Mesothelial cell of epicardium (in vitro differentiated cells): ENCODE measurements at regions not wholly inside any gene's neighbourhood (a gene's known extent, or its start where the extent isn't known, plus 50 kb on each side); places are given as distances from the start of the nearest gene placed in this dataset.
"Not testable (repeated sequence)": the region's sequence is repeated elsewhere in the genome, so short reads cannot be mapped to it uniquely, and the experiment has no call there.

Experiments
- DNase-seq, 2 experiments: peaks; one replicate each; pipeline ENCODE4 v3.0.0; 2021; ENCODE audit warnings: low spot score in 2 of 2; ENCODE audit not compliant: unreplicated experiment in 2 of 2
- H3K27ac Mint-ChIP-seq: 2 replicates; pipeline ENCODE4 v1.8.0; 2021; ENCODE audit warnings: mixed read lengths
- H3K27me3 Mint-ChIP-seq: 2 replicates; pipeline ENCODE4 v1.8.0; 2021; ENCODE audit warnings: low read depth, mixed read lengths
- H3K36me3 Mint-ChIP-seq: 2 replicates; pipeline ENCODE4 v1.8.0; 2021; ENCODE audit warnings: mixed read lengths
- H3K4me1 Mint-ChIP-seq: 2 replicates; pipeline ENCODE4 v1.8.0; 2021; ENCODE audit warnings: mixed read lengths
- H3K4me3 Mint-ChIP-seq: 2 replicates; pipeline ENCODE4 v1.8.0; 2021; ENCODE audit warnings: mild to moderate bottlenecking, moderate library complexity, mixed read lengths
- H3K9me3 Mint-ChIP-seq: 2 replicates; pipeline ENCODE4 v1.8.0; 2021; ENCODE audit warnings: mixed read lengths
- CTCF ChIP-seq: fragments of 200-600 bp; sonication (generic); IDR thresholded peaks from one replicate; pipeline ENCODE4 v1.5.0; 2021; ENCODE audit warnings: antibody characterized with exemption; ENCODE audit not compliant: unreplicated experiment

DNA sequence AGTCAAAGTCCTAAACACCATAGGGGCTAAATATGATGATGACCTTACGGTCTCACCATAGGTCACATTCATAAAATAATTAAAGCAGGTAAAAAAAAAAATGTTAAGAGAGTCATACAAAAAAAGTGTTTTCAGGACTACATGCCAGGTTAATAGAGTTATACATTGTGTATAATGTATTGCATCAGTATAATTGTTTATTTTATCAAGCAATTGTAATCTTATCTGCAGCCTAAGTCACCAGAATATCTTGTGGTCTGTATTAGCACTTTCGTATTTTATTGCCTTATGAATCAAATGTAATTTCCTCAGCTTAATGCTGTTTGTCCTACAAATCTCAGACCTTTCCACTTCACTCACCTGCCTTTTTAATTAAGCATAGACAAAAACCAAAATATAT is 972.9 kb upstream of the PCDH20 start:
- no peak overlapping the region for H3K4me3 Mint-ChIP-seq
- no peaks in the 10 kb centered on the region for H3K9me3 Mint-ChIP-seq
- H3K36me3 Mint-ChIP-seq: no peaks in the 10 kb centered on the region
- H3K4me1 Mint-ChIP-seq: peaks cover 17% of the 10 kb centered on the region
- no peak for TF ChIP-seq CTCF
- no peak for DNase-seq
- no peak overlapping the region for H3K27ac Mint-ChIP-seq
- H3K27me3 Mint-ChIP-seq: peaks cover 5% of the 10 kb centered on the region

- H3K9me3 Mint-ChIP-seq: no peaks in the 10 kb centered on the region
- H3K4me3 Mint-ChIP-seq: peak overlapping the region; percentile 7
- TF ChIP-seq CTCF: no peak
- H3K4me1 Mint-ChIP-seq: peaks cover 17% of the 10 kb centered on the region
- no peaks in the 10 kb centered on the region for H3K36me3 Mint-ChIP-seq
- no peak for DNase-seq
- no peak overlapping the region for H3K27ac Mint-ChIP-seq
- peaks cover 5% of the 10 kb centered on the region for H3K27me3 Mint-ChIP-seq
Observed at GRCh38 chr13:62387647-62388046, 972.0 kb upstream of the PCDH20 start.

DNA sequence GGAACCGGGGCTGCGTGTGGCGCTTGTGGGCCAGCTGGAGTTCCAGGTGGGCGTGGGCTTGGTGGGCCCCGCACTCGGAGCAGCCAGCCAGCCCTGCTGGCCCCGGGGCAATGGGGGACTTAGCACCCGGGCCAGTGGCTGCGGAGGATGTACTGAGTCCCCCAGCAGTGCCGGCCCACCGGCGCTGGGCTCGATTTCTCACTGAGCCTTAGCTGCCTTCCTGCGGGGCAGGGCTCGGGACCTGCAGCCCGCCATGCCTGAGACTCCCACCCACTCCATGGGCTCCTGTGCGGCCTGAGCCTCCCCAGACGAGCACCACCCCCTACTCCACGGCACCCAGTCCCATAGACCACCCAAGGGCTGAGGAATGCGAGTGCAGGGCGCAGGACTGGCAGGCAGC is 963.6 kb upstream of the PCDH20 start:
- not testable (repeated sequence) for DNase-seq, H3K4me1 Mint-ChIP-seq, H3K27ac Mint-ChIP-seq, H3K36me3 Mint-ChIP-seq, H3K27me3 Mint-ChIP-seq, H3K9me3 Mint-ChIP-seq, H3K4me3 Mint-ChIP-seq

DNA sequence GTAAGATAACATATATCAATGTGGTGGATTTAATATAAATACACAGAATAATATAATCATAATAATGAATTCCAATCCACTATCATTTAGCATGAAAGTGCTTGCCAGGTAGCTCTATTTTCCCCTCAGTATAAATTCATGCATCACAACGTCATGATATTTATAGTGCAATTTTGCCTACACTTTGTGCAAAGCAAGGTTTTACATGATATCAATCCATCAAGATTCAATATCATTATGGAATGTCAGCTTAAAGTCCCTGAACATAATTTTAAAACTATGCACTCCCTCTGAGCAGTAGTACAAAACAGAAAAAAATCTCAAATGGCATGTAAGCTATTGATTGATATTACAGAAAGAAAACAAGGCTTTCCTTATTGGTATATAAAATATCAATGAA is 962.2 kb upstream of the PCDH20 start:
- no peak overlapping the region for H3K27ac Mint-ChIP-seq
- no peaks in the 10 kb centered on the region for H3K27me3 Mint-ChIP-seq
- peaks cover 2% of the 10 kb centered on the region for H3K4me1 Mint-ChIP-seq
- DNase-seq: no peak
- no peak overlapping the region for H3K4me3 Mint-ChIP-seq
- H3K9me3 Mint-ChIP-seq: peaks cover 4% of the 10 kb centered on the region
- TF ChIP-seq CTCF: no peak
- no peaks in the 10 kb centered on the region for H3K36me3 Mint-ChIP-seq

DNA sequence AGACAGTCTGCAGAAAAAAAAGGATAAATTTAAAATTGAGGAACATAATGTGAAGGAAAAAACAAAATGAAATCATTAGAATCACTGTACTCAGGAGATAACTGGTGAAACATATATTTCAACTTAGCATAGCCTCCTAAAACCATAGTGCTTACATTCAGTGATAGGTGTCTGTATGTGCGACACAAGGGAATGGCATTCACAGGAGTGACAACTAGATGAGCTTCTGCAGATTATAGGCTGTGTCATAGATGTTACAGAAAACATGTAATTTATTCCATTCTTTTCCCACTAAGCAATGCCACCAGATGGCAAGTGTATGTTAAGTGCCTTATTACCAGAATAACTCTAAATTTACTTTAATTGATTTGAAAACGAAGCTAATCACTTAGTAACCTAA is 960.0 kb upstream of the PCDH20 start:
- no peak overlapping the region for H3K27ac Mint-ChIP-seq
- TF ChIP-seq CTCF: no peak
- no peaks in the 10 kb centered on the region for H3K4me1 Mint-ChIP-seq
- peaks cover 4% of the 10 kb centered on the region for H3K9me3 Mint-ChIP-seq
- no peak for DNase-seq
- no peaks in the 10 kb centered on the region for H3K27me3 Mint-ChIP-seq
- H3K4me3 Mint-ChIP-seq: no peak overlapping the region
- no peaks in the 10 kb centered on the region for H3K36me3 Mint-ChIP-seq

DNA sequence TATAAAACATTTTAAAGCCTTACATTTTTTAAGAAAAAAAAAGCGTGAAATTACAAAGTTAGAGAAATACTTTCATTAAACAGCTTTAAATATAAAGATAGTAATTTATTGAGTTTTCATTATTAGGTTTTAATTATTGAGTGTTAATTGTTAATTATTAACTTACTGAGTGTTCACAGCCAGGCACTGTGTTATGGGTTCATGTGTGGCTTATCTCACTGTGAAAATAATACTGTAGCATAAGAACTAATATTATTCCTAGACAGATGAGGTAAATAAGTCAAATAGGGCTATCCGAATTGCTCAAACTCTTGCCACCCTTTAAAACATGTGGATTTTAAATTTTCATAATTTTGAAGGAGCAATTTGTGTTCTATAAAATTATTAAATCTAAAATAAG is 956.1 kb upstream of the PCDH20 start:
- H3K27me3 Mint-ChIP-seq: no peaks in the 10 kb centered on the region
- H3K4me3 Mint-ChIP-seq: no peak overlapping the region
- H3K27ac Mint-ChIP-seq: no peak overlapping the region
- no peak for DNase-seq
- peaks cover 13% of the 10 kb centered on the region for H3K9me3 Mint-ChIP-seq
- H3K4me1 Mint-ChIP-seq: no peaks in the 10 kb centered on the region
- no peaks in the 10 kb centered on the region for H3K36me3 Mint-ChIP-seq
- no peak for TF ChIP-seq CTCF

- not testable (repeated sequence) for H3K4me3 Mint-ChIP-seq, DNase-seq, H3K27ac Mint-ChIP-seq
Observed at GRCh38 chr13:62367971-62368370, 952.3 kb upstream of the PCDH20 start.

More at GRCh38 chr13:62367971-62368370, 952.3 kb upstream of the PCDH20 start:
- not testable (repeated sequence) for H3K36me3 Mint-ChIP-seq, H3K4me1 Mint-ChIP-seq, H3K27me3 Mint-ChIP-seq
- peaks cover 13% of the 10 kb centered on the region for H3K9me3 Mint-ChIP-seq
